Right lobe of liver (tissue), 6 donors: ENCODE measurements at regions not wholly inside any gene's neighbourhood (a gene's known extent, or its start where the extent isn't known, plus 50 kb on each side); places are given as distances from the start of the nearest gene placed in this dataset.

Experiments used
- ATAC-seq, 4 donors: fragments of 200-7000 bp; cut with Tn5 transposase; one replicate each; pipeline ENCODE4 v1.9.1; 2020; ENCODE audit warnings: mild to moderate bottlenecking in 4 of 4, moderate library complexity in 4 of 4
- DNase-seq, 3 donors: peaks; one replicate each; pipeline ENCODE4 v3.0.0-alpha.2; 2020
- H3K27ac ChIP-seq, 3 donors: fragments of 200-600 bp; one replicate each; pipeline ENCODE4 v1.8.0; 2022
- H3K27me3 ChIP-seq, 2 donors: fragments of 200-600 bp; one replicate each; pipeline ENCODE4 v1.8.0; 2022
- H3K36me3 ChIP-seq, 4 donors: fragments of 200-600 bp; sonication (generic) in 1 of 4; one replicate each; pipeline versions ENCODE4 v1.5.1 to v1.8.0; 2017 to 2022; ENCODE audit warnings: control low read depth in 1 of 4
- H3K4me1 ChIP-seq, 4 donors: fragments of 200-600 bp; sonication (generic) in 1 of 4; one replicate each; pipeline versions ENCODE4 v1.5.1 to v1.8.0; 2017 to 2022; ENCODE audit warnings: control low read depth in 1 of 4
- H3K4me3 ChIP-seq, 3 donors: fragments of 200-600 bp; one replicate each; pipeline ENCODE4 v1.8.0; 2022
- H3K9me3 ChIP-seq, 4 donors: fragments of 200-600 bp; sonication (generic) in 1 of 4; one replicate each; pipeline versions ENCODE4 v1.5.1 to v1.8.0; 2017 to 2022; ENCODE audit warnings: control low read depth in 1 of 4
- POLR2A ChIP-seq: fragments of 450-650 bp; IDR thresholded peaks from one replicate; pipeline ENCODE4 v1.6.1; 2017; ENCODE audit warnings: antibody characterized with exemption, mild to moderate bottlenecking
- WGBS: methylation state at CpG from one replicate; pipeline ENCODE4 v1.1.6; 2018; ENCODE audit warnings: low coverage, low lambda C conversion rate; ENCODE audit not compliant: insufficient coverage; ENCODE audit errors: missing lambda C conversion rate; 5-methylcytosine and 5-hydroxymethylcytosine counted together
- intact Hi-C, 2 donors: fragments of 100-400 bp; cut with DNase I; formaldehyde crosslinking; loops; one replicate each; pipeline versions ENCODE4 v1.11.2 to v1.14.1; 2022
- TF ChIP-seq, protein P1 (sequence below), 4 donors: fragments of 200-600 bp in 3 of 4; fragments of 450-650 bp in 1 of 4; IDR thresholded peaks; one replicate each; pipeline versions ENCODE4 v1.5.1 to v1.8.0; 2016 to 2022; ENCODE audit warnings: antibody characterized with exemption in 4 of 4, mild to moderate bottlenecking in 2 of 4
- donor health status: DM: no; HTN: yes; CAD: no.
- donor health status: DM: no; HTN: no; CAD: no.
- donor health status: DM: no; HTN: no; CAD: no.
- donor health status: DM: no; HTN: yes; CAD: no.
- donor health status: DM: no; HTN: yes; CAD: no.

DNA sequence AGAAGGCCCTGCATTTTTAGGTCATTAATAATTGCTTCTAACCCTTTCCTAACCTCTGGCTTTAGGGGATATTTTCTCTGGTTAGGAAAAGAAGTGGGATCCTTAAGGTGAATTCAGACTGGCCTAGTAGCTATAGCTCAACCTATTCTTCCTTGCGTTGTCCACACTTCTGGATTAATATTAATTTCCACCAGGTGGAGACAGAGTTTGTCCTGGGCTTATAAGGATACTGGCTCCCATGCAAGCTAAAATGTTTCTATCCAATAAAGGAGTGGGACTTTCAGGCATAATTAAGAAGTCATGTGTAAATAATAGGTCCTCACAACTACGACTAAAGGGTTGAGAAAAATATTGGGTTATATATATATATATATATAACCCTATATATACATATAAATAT, 860.0 kb upstream of the POU3F4 start:
- ATAC-seq (no peak), DNase-seq (no peak)
- 59% methylated on average over 2 of the region's 2 CpGs for WGBS
- intact Hi-C loops, result no loop called here
- Histone ChIP-seq H3K4me3 (no peak overlapping the region), H3K4me1 (no peaks in the 10 kb centered on the region), H3K27ac (no peak overlapping the region), H3K9me3 (no peaks in the 10 kb centered on the region), H3K27me3 (no peaks in the 10 kb centered on the region), H3K36me3 (no peaks in the 10 kb centered on the region)
- no peak for TF ChIP-seq POLR2A
- TF ChIP-seq, protein P1, sequence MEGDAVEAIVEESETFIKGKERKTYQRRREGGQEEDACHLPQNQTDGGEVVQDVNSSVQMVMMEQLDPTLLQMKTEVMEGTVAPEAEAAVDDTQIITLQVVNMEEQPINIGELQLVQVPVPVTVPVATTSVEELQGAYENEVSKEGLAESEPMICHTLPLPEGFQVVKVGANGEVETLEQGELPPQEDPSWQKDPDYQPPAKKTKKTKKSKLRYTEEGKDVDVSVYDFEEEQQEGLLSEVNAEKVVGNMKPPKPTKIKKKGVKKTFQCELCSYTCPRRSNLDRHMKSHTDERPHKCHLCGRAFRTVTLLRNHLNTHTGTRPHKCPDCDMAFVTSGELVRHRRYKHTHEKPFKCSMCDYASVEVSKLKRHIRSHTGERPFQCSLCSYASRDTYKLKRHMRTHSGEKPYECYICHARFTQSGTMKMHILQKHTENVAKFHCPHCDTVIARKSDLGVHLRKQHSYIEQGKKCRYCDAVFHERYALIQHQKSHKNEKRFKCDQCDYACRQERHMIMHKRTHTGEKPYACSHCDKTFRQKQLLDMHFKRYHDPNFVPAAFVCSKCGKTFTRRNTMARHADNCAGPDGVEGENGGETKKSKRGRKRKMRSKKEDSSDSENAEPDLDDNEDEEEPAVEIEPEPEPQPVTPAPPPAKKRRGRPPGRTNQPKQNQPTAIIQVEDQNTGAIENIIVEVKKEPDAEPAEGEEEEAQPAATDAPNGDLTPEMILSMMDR (IDR thresholded peaks at IDR 0.05), result peak in 1 of 4 donors; percentile 10

DNA sequence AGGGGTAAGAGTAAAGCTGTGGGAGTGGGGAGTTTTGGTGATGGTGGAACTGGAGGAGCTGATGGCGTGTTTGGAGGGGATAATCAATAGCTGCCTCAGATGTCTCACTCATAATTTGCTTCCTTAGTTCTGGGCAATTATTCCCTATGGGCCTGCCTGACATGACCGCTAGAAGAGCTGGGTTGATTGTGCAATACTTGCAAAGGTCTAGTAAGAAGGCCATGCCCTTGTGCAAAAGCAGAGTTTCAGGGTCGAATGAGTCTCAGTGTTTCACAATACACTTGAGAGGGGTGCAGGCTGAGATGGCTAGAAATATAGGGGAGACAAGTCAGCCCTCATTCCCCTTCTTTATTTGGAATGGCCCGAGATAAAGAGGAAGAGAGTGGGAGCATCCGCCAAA, 858.4 kb upstream of the POU3F4 start:
- Histone ChIP-seq H3K27ac (no peak overlapping the region), H3K36me3 (no peaks in the 10 kb centered on the region), H3K9me3 (no peaks in the 10 kb centered on the region), H3K4me1 (no peaks in the 10 kb centered on the region), H3K27me3 (peaks cover 0 to 12% of the 10 kb centered on the region in 2 donors), H3K4me3 (no peak overlapping the region)
- no peak for ATAC-seq
- TF ChIP-seq POLR2A, result no peak
- TF ChIP-seq, protein P1 (IDR thresholded peaks at IDR 0.05), result no peak
- DNase-seq, result no peak
- 48% methylated on average over 5 of the region's 5 CpGs for WGBS
- intact Hi-C loops, result no loop called here

DNA sequence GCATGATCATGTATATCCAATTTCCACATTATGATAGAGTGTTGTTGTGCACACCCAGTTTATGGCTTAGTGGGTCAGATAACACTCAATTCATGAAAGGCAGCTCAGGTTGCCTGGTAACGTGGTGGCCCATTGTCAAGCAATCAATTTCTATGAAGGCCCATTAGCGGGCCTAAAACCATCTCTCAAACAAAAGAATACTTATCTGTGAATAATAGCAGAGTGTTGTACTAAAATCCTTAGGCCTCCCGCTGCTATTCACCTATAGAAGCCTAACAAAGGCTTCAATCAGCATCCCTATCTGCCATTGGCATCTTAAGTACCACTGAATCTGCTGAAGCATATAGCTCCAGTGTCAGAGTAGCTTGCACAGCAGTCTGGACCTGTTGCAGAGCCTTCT, 849.6 kb upstream of the POU3F4 start:
- no peak for ATAC-seq
- no peaks in the 10 kb centered on the region for H3K4me1 ChIP-seq
- intact Hi-C loops, result no loop called here

DNA sequence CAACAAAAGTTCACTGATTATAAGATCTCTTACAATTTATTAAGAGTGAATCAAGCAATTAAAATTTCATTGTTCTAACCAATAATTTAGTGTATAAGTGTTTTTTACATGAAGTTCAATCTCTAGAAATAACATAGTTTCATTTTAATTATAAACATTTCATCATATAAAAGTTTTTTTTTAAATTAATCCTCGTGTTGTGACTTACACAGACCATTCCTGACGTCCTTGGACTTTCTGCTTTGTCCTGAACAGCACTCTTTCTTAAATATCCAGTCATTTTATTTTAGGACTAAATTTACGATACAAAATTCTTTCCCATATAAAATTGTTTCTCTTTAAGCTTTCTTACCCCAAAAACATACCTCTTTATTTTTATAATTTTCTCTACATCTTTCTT, 841.7 kb upstream of the POU3F4 start:
- ATAC-seq (no peak), DNase-seq (no peak)
- Histone ChIP-seq H3K27ac (no peak overlapping the region), H3K36me3 (no peaks in the 10 kb centered on the region), H3K9me3 (peaks cover 0 to 2% (median 0%) of the 10 kb centered on the region in 4 donors), H3K4me3 (no peak overlapping the region), H3K4me1 (no peaks in the 10 kb centered on the region), H3K27me3 (no peaks in the 10 kb centered on the region)
- WGBS, result 28% methylated on average over 3 of the region's 3 CpGs
- intact Hi-C loops, result no loop called here
- no peak for TF ChIP-seq POLR2A

More for the DNA sequence above, 849.6 kb upstream of the POU3F4 start:
- TF ChIP-seq POLR2A, result no peak
- TF ChIP-seq, protein P1 (IDR thresholded peaks at IDR 0.05), result no peak
- Histone ChIP-seq H3K36me3 (no peaks in the 10 kb centered on the region), H3K4me3 (no peak overlapping the region), H3K27ac (no peak overlapping the region), H3K9me3 (no peaks in the 10 kb centered on the region), H3K27me3 (peaks cover 0 to 12% of the 10 kb centered on the region in 2 donors)
- WGBS, result 67% methylated on average over 2 of the region's 3 CpGs
- DNase-seq, result no peak

DNA sequence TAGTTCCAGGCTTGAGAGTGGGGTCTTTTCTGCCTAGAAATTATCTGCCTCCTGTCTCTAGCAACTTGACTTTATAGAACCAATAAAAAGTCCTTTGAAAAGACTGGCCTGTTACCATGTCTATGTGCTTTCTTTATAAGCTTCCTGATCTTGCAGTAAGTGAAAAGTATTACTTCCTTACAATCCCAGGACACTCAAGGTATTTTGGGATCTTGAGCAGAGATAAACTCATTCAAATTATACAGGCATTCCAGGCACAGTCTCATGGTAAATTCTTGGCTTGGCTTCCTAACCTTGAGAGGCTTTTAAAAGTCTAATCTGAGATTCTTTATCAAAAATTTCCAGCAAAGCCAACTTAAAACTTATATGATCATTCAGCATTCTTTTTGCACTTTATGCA, 833.0 kb upstream of the POU3F4 start:
- intact Hi-C loops, result no loop called here

More for the DNA sequence above, 833.0 kb upstream of the POU3F4 start:
- no peaks in the 10 kb centered on the region for H3K9me3 ChIP-seq
- no peak for DNase-seq
- TF ChIP-seq POLR2A, result no peak
- TF ChIP-seq, protein P1 (IDR thresholded peaks at IDR 0.05), result no peak
- no peak for ATAC-seq
- no peaks in the 10 kb centered on the region for H3K36me3 ChIP-seq
- H3K27me3 ChIP-seq, result peaks cover 0 to 3% of the 10 kb centered on the region in 2 donors
- H3K4me3 ChIP-seq, result no peak overlapping the region
- no peaks in the 10 kb centered on the region for H3K4me1 ChIP-seq
- H3K27ac ChIP-seq, result no peak overlapping the region
